HCT116 (cell line): ENCODE measurements at regions not wholly inside any gene's neighbourhood (a gene's known extent, or its start where the extent isn't known, plus 50 kb on each side); places are given as distances from the start of the nearest gene placed in this dataset.

Source experiments
- ATAC-seq: fragments of 200-7000 bp; cut with Tn5 transposase; 2 replicates; pipeline ENCODE4 v1.9.1; 2020; ENCODE audit warnings: mild to moderate bottlenecking, moderate library complexity
- BruUV-seq: library from RNA; stranded (reverse); fragments of 400-500 nt; replicated peaks from 2 replicates; lab custom pipeline; 2021; lab: Mats Ljungman, UMichigan
- CTCF ChIA-PET: fragments of 300-600 bp; sonication (Branson Sonifier 250); formaldehyde crosslinking; loops from one replicate; lab custom pipeline; 2021; ENCODE audit warnings: antibody characterized with exemption; lab: Charles Lee
- POLR2A ChIA-PET: fragments of 300-600, 350-600 bp; sonication (Branson Sonifier 250); formaldehyde crosslinking; loops from one replicate; lab custom pipeline; 2021; ENCODE audit warnings: antibody characterized with exemption; lab: Charles Lee
- RAD21 ChIA-PET, 2 experiments: fragments of 300-600 bp; sonication (Branson Sonifier 250); formaldehyde crosslinking; loops; one replicate each; lab custom pipeline; 2023; ENCODE audit warnings: low total read pairs in 2 of 2; ENCODE audit not compliant: uncharacterized antibody in 2 of 2, unreplicated experiment in 2 of 2, low non-redundant PET in 1 of 2; lab: Charles Lee
- DNase-seq: peaks from one replicate; pipeline ENCODE4 v3.0.0-alpha.2; 2010; ENCODE audit warnings: low read depth, low spot score
- H2AFZ ChIP-seq: fragments of 200-600 bp; shearing (Covaris generic), sonication (generic); 2 replicates; pipeline ENCODE4 v1.6.1; 2017; ENCODE audit warnings: low read depth, mixed run types, mixed read lengths, antibody characterized with exemption, low read length; ENCODE audit not compliant: poor library complexity, severe bottlenecking
- H3K27ac ChIP-seq: 2 replicates; pipeline ENCODE4 v1.5.1; 2012; ENCODE audit warnings: low read depth, low read length
- H3K27me3 ChIP-seq: fragments of 200-600 bp; sonication (generic); 2 replicates; pipeline ENCODE4 v1.6.1; 2016; ENCODE audit warnings: mixed run types, low read length, mixed read lengths; ENCODE audit not compliant: insufficient read depth
- H3K36me3 ChIP-seq, 2 experiments: fragments of 200-500 bp in 1 of 2; fragments of 200-600 bp in 1 of 2; sonication (Bioruptor generic) in 1 of 2; sonication (generic) in 1 of 2; 2 replicates each; pipeline versions ENCODE4 v1.5.1 to v1.6.1; 2014 to 2016; ENCODE audit warnings: low read length in 2 of 2, inconsistent platforms in 1 of 2, mixed read lengths in 1 of 2, mixed run types in 1 of 2; ENCODE audit not compliant: insufficient read depth in 2 of 2, control insufficient read depth in 1 of 2
- H3K4me1 ChIP-seq, 2 experiments: fragments of 200-600 bp in 1 of 2; sonication (generic) in 1 of 2; 2 replicates each; pipeline versions ENCODE4 v1.5.1 to v1.6.1; 2012 to 2017; ENCODE audit warnings: low read length in 2 of 2, inconsistent platforms in 1 of 2, mild to moderate bottlenecking in 1 of 2, mixed read lengths in 1 of 2, mixed run types in 1 of 2, moderate library complexity in 1 of 2; ENCODE audit not compliant: insufficient read depth in 2 of 2, control insufficient read depth in 1 of 2
- H3K4me2 ChIP-seq: fragments of 200-600 bp; sonication (generic); 2 replicates; pipeline ENCODE4 v1.6.1; 2017; ENCODE audit warnings: mixed run types, low read length, mixed read lengths
- H3K4me3 ChIP-seq, 2 experiments: fragments of 200-600 bp in 1 of 2; sonication (generic) in 1 of 2; replicated peaks in 1 of 2; 2 replicates each; pipeline ENCODE4 v1.5.1; 2011 to 2016; ENCODE audit warnings: low read length in 2 of 2, control low read depth in 1 of 2, low read depth in 1 of 2, mild to moderate bottlenecking in 1 of 2, mixed read lengths in 1 of 2, mixed run types in 1 of 2
- H3K79me2 ChIP-seq: fragments of 200-600 bp; sonication (generic); 2 replicates; pipeline ENCODE4 v1.6.1; 2017; ENCODE audit warnings: mild to moderate bottlenecking, mixed run types, low read length, moderate library complexity, mixed read lengths; ENCODE audit not compliant: insufficient read depth
- H3K9ac ChIP-seq: fragments of 200-600 bp; sonication (generic); 2 replicates; pipeline ENCODE4 v1.6.1; 2016; ENCODE audit warnings: low read length, mixed read lengths
- H3K9me2 ChIP-seq: fragments of 200-600 bp; sonication (generic), shearing (Covaris generic); 2 replicates; pipeline ENCODE4 v1.6.1; 2017; ENCODE audit warnings: mixed run types, mild to moderate bottlenecking, moderate library complexity; ENCODE audit not compliant: insufficient read depth
- H3K9me3 ChIP-seq, 2 experiments: fragments of 200-500 bp in 1 of 2; fragments of 200-600 bp in 1 of 2; sonication (Bioruptor generic) in 1 of 2; sonication (generic) in 1 of 2; 2 replicates each; pipeline ENCODE4 v1.6.1; 2014 to 2017; ENCODE audit warnings: low read length in 2 of 2, mixed read lengths in 2 of 2, inconsistent platforms in 1 of 2, low read depth in 1 of 2, mild to moderate bottlenecking in 1 of 2, mixed run types in 1 of 2, moderate library complexity in 1 of 2; ENCODE audit not compliant: control insufficient read depth in 1 of 2, insufficient read depth in 1 of 2
- H4K20me1 ChIP-seq: fragments of 200-600 bp; sonication (generic), shearing (Covaris generic); 2 replicates; pipeline ENCODE4 v1.6.1; 2017; ENCODE audit warnings: mixed run types, mild to moderate bottlenecking, moderate library complexity; ENCODE audit not compliant: insufficient read depth
- EZH2phosphoT487 ChIP-seq: fragments of 200-600 bp; IDR thresholded peaks from 2 replicates; pipeline ENCODE4 v1.6.1; 2018; ENCODE audit warnings: antibody characterized with exemption, borderline replicate concordance
- SP1 ChIP-seq: IDR thresholded peaks from 2 replicates; pipeline ENCODE4 v1.6.1; 2012; ENCODE audit warnings: low read depth
- SRF ChIP-seq: IDR thresholded peaks from 2 replicates; pipeline ENCODE4 v1.6.1; 2012; ENCODE audit warnings: low read depth
- intact Hi-C: fragments of 100-400 bp; cut with micrococcal nuclease; formaldehyde crosslinking; loops from 2 replicates; pipeline ENCODE4 v1.10.0; 2022

- no peak for TF ChIP-seq EZH2phosphoT487
- no peaks in the 10 kb centered on the region for H3K36me3 ChIP-seq
- ATAC-seq (no peak), DNase-seq (no peak)
- H3K9me2 ChIP-seq = no peaks in the 10 kb centered on the region
- H3K9me3 ChIP-seq = no peaks in the 10 kb centered on the region
- RAD21 ChIA-PET = no interaction called here
- H3K4me3 ChIP-seq = no peak overlapping the region
- POLR2A ChIA-PET = no interaction called here
- no peaks in the 10 kb centered on the region for H3K79me2 ChIP-seq
- no peak overlapping the region for H3K4me2 ChIP-seq
- H3K27me3 ChIP-seq = no peaks in the 10 kb centered on the region
- intact Hi-C loops = no loop called here
- H4K20me1 ChIP-seq = no peaks in the 10 kb centered on the region
- no peak overlapping the region for H3K9ac ChIP-seq
- CTCF ChIA-PET = no interaction called here
- H3K4me1 ChIP-seq = no peaks in the 10 kb centered on the region
- BruUV-seq = no TSS peak
- no peak overlapping the region for H2AFZ ChIP-seq
- H3K27ac ChIP-seq = no peak overlapping the region
Observed at GRCh38 chr3:170716172-170716805, 130.4 kb upstream of the SLC7A14 start.

- ChIA-PET POLR2A (no interaction called here), RAD21 (no interaction called here), CTCF (no interaction called here)
- ATAC-seq (no peak), DNase-seq (no peak)
- H3K9me3 ChIP-seq = no peaks in the 10 kb centered on the region
- no peaks in the 10 kb centered on the region for H3K4me1 ChIP-seq
- BruUV-seq = no TSS peak
- no peaks in the 10 kb centered on the region for H3K27me3 ChIP-seq
- no peaks in the 10 kb centered on the region for H4K20me1 ChIP-seq
- no peak overlapping the region for H2AFZ ChIP-seq
- H3K4me3 ChIP-seq = no peak overlapping the region
- H3K79me2 ChIP-seq = no peaks in the 10 kb centered on the region
- H3K9me2 ChIP-seq = no peaks in the 10 kb centered on the region
- no peak overlapping the region for H3K4me2 ChIP-seq
- no peak overlapping the region for H3K27ac ChIP-seq
- TF ChIP-seq SRF (no peak), SP1 (no peak)
- H3K9ac ChIP-seq = no peak overlapping the region
- H3K36me3 ChIP-seq = no peaks in the 10 kb centered on the region
- intact Hi-C loops = no loop called here
Observed at GRCh38 chr3:170714562-170715535, 129.0 kb upstream of the SLC7A14 start.
